ENCODE measurements at regions not wholly inside any gene's neighbourhood (a gene's known extent, or its start where the extent isn't known, plus 50 kb on each side); places are given as distances from the start of the nearest gene placed in this dataset.

DNA sequence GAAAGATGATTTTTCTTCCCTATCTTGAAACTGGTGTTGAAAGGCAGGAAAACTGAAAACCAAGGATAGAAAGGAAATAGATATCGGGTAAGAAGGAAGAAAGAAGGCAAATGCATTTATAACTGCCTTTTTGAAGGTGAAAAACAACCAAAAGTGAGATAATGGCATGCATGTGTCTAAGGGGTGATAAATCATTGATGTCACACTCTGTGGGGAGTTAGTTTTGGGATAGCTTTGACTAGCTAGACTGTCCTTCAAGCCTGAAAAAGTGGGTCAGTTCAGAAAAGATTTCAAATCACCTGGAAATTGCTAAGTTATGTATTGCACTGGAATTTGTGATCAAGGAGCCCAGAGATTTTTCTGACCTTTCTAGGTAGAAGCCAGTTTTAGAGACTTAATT lies 142.2 kb upstream of the UMPS start:
- Histone ChIP-seq H3F3A (ENCODE audit: low read depth) (no peaks in the 10 kb centered on the region), H4K20me1 (ENCODE audit: insufficient read depth, low read length, poor library complexity, severe bottlenecking) (no peaks in the 10 kb centered on the region), H3K9me3 (ENCODE audit: insufficient read depth, low read depth, low read length) (no peaks in the 10 kb centered on the region), H3K9me2 (replicated peaks; ENCODE audit: low read depth, low read length) (no peaks in the 10 kb centered on the region), H3K4me2 (ENCODE audit: low read depth, low read length, poor library complexity, severe bottlenecking) (no peak overlapping the region), H3K9ac (ENCODE audit: low read depth, low read length, poor library complexity, severe bottlenecking) (no peak overlapping the region), H3K79me2 (ENCODE audit: insufficient read depth, low read length) (no peaks in the 10 kb centered on the region), H2AFZ (ENCODE audit: low read length) (no peak overlapping the region), H3K4me1 (ENCODE audit: insufficient read depth, low read length, poor library complexity, severe bottlenecking) (no peaks in the 10 kb centered on the region), H3K36me3 (ENCODE audit: insufficient read depth, low read length) (no peaks in the 10 kb centered on the region), H3K4me3 (ENCODE audit: low read length, poor library complexity, severe bottlenecking) (no peak overlapping the region), H3K27me3 (ENCODE audit: insufficient read depth, low read length, poor library complexity, severe bottlenecking) (peaks cover 80% of the 10 kb centered on the region)
- TF ChIP-seq EZH2phosphoT487 (IDR thresholded peaks at IDR 0.05; ENCODE audit: borderline replicate concordance), result no peak
- TF ChIP-seq, protein P1, sequence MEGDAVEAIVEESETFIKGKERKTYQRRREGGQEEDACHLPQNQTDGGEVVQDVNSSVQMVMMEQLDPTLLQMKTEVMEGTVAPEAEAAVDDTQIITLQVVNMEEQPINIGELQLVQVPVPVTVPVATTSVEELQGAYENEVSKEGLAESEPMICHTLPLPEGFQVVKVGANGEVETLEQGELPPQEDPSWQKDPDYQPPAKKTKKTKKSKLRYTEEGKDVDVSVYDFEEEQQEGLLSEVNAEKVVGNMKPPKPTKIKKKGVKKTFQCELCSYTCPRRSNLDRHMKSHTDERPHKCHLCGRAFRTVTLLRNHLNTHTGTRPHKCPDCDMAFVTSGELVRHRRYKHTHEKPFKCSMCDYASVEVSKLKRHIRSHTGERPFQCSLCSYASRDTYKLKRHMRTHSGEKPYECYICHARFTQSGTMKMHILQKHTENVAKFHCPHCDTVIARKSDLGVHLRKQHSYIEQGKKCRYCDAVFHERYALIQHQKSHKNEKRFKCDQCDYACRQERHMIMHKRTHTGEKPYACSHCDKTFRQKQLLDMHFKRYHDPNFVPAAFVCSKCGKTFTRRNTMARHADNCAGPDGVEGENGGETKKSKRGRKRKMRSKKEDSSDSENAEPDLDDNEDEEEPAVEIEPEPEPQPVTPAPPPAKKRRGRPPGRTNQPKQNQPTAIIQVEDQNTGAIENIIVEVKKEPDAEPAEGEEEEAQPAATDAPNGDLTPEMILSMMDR (conservative IDR thresholded peaks at IDR 0.05; ENCODE audit: low read length), result no peak

DNA sequence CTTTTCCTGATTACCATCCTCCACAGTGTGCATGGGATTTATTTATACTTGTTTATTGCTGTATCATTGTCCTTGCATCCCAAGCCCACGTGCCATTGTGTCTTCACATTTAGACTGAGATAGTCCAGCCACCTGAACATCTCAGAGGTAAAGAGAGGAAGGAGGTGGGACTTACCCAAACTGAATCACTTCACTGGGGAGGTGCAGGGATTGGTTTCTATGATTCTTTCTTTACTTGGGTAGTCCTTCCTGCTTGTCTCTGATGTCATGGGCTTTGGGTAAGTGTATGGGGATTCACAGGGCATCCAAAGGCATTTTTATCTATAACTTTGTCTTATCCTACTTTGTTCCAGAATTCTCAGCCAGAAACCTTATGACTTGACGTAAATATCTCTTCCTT lies 141.5 kb upstream of the UMPS start:
- peaks cover 80% of the 10 kb centered on the region for H3K27me3 ChIP-seq (ENCODE audit: insufficient read depth, low read length, poor library complexity, severe bottlenecking)
- H2AFZ ChIP-seq (ENCODE audit: low read length), result no peak overlapping the region
- no peaks in the 10 kb centered on the region for H3K4me1 ChIP-seq (ENCODE audit: insufficient read depth, low read length, poor library complexity, severe bottlenecking)
- no peak overlapping the region for H3K4me3 ChIP-seq (ENCODE audit: low read length, poor library complexity, severe bottlenecking)
- H3K79me2 ChIP-seq (ENCODE audit: insufficient read depth, low read length), result no peaks in the 10 kb centered on the region
- H3K9me2 ChIP-seq (replicated peaks; ENCODE audit: low read depth, low read length), result no peaks in the 10 kb centered on the region
- H4K20me1 ChIP-seq (ENCODE audit: insufficient read depth, low read length, poor library complexity, severe bottlenecking), result no peaks in the 10 kb centered on the region
- H3K36me3 ChIP-seq (ENCODE audit: insufficient read depth, low read length), result no peaks in the 10 kb centered on the region
- H3F3A ChIP-seq (ENCODE audit: low read depth), result no peaks in the 10 kb centered on the region
- no peak overlapping the region for H3K4me2 ChIP-seq (ENCODE audit: low read depth, low read length, poor library complexity, severe bottlenecking)
- no peak for TF ChIP-seq EZH2phosphoT487 (IDR thresholded peaks at IDR 0.05; ENCODE audit: borderline replicate concordance)
- TF ChIP-seq, protein P1 (conservative IDR thresholded peaks at IDR 0.05; ENCODE audit: low read length), result no peak
- no peak overlapping the region for H3K9ac ChIP-seq (ENCODE audit: low read depth, low read length, poor library complexity, severe bottlenecking)
- no peaks in the 10 kb centered on the region for H3K9me3 ChIP-seq (ENCODE audit: insufficient read depth, low read depth, low read length)

DNA sequence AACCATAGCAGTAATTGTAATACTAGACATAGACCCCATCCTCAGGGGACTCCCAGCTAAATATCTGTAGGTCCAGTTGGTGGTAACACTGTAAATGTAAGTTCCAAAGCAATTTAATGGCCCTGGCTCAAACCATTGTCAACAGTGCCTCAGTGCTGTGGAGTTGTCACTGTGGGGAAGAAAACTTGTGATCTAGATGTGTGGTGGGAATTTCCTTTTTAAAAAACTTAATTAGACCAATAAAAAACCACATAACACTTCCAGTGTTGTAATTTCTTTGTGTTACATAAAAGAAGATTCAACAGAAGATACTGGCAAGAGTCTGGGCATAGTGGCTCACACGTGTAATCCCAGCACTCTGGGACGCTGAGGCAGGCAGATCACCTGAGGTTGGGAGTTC lies 138.6 kb upstream of the UMPS start:
- Histone ChIP-seq H2AFZ (ENCODE audit: low read length) (no peak overlapping the region), H4K20me1 (ENCODE audit: insufficient read depth, low read length, poor library complexity, severe bottlenecking) (no peaks in the 10 kb centered on the region), H3K4me3 (ENCODE audit: low read length, poor library complexity, severe bottlenecking) (no peak overlapping the region), H3K27me3 (ENCODE audit: insufficient read depth, low read length, poor library complexity, severe bottlenecking) (peaks cover 87% of the 10 kb centered on the region), H3K79me2 (ENCODE audit: insufficient read depth, low read length) (no peaks in the 10 kb centered on the region), H3K9ac (ENCODE audit: low read depth, low read length, poor library complexity, severe bottlenecking) (no peak overlapping the region), H3K9me2 (replicated peaks; ENCODE audit: low read depth, low read length) (no peaks in the 10 kb centered on the region), H3F3A (ENCODE audit: low read depth) (no peaks in the 10 kb centered on the region), H3K4me1 (ENCODE audit: insufficient read depth, low read length, poor library complexity, severe bottlenecking) (no peaks in the 10 kb centered on the region), H3K36me3 (ENCODE audit: insufficient read depth, low read length) (no peaks in the 10 kb centered on the region), H3K9me3 (ENCODE audit: insufficient read depth, low read depth, low read length) (no peaks in the 10 kb centered on the region), H3K4me2 (ENCODE audit: low read depth, low read length, poor library complexity, severe bottlenecking) (no peak overlapping the region)
- no peak for TF ChIP-seq EZH2phosphoT487 (IDR thresholded peaks at IDR 0.05; ENCODE audit: borderline replicate concordance)
- TF ChIP-seq, protein P1 (conservative IDR thresholded peaks at IDR 0.05; ENCODE audit: low read length), result no peak

Data from Loucy (cell line).